CD4-positive, alpha-beta T cell treated with Interferon alpha-2 for 1 hour (primary cell): ENCODE measurements at regions not wholly inside any gene's neighbourhood (a gene's known extent, or its start where the extent isn't known, plus 50 kb on each side); places are given as distances from the start of the nearest gene placed in this dataset.

Source experiments
- DNase-seq, 2 donors: peaks; one replicate each; pipeline ENCODE4 v3.0.0-alpha.2; 2020 to 2022

DNA sequence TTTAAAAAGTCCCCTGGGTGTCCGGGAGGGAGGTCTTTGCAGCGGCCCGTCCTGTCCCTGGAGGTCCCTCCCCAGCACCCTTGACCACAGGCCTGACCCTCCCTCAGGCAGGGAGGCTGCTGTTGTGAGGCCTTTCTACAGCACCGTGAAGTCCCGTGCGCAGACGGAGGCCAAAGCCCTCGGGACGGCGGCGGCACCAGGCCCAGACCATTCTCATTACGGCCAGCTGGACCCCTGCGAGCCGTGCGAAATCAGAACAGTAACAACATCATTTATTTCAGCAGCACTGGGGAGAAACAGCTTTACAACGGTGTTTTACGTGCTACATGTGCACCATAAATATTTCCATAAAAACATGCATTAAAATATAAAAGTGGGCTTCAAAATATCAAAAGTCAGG is 101.4 kb upstream of the ACTRT2 start:
- no peak for DNase-seq

- no peak for DNase-seq
Measured at GRCh38 chr1:2920421-2921015, 100.7 kb upstream of the ACTRT2 start.

- DNase-seq = peak in 1 of 2 donors; percentile 31
Measured at GRCh38 chr1:2921970-2922686, 99.1 kb upstream of the ACTRT2 start.

DNA sequence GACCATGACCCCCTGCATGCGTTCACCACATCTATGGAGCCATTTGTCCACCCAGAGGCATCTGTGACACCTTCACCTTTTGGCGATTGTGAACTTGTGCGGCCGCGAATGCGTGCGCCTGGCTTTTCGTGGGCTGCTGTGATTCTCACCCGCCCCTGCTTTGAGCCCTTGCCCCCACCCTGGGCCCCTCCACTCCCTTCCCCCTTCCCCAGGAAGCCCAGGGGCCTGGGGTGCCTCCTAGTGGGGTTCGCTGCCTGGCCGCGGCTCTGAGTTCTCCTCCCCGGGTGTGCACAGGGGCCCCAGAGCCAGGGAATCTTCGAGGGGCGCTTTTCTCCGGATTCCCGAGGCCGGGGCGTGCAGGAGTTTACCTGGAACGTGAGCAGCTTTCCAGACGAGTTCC is 97.9 kb upstream of the ACTRT2 start:
- no peak for DNase-seq

GRCh38 chr1:2925291-2925690 is 96.0 kb upstream of the ACTRT2 start:
- no peak for DNase-seq

GRCh38 chr1:2925918-2926317 is 95.3 kb upstream of the ACTRT2 start:
- DNase-seq = no peak

DNA sequence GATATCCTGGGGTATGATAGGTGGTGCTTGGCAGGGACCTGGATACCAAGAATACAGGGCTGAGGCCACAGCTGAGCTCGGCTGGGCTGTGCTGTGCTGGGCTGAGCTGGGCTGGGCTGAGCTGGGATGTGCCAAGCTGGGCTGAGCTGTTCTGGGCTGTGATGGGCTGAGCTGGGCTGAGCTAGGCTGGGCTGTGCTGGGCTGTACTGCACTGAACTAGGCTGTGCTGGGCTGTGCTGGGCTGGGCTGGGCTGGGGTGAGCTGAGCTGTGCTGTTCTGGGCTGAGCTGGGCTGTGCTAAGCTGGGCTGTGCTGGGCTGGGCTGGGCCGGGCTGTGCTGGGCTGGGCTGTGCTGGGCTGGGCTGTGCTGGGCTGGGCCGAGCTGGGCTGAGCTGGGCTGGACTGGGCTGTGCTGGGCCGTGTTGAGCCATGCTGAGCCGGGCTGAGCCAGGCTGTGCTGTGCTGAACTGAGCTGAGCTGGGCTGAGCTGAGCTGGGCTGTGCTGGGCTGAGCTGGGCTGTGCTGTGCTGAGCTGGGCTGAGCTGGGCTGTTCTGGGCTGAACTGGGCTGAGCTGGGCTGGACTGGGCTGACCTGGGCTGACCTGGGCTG is 94.7 kb upstream of the ACTRT2 start:
- DNase-seq = no peak

- DNase-seq = no peak
Measured at GRCh38 chr1:2927393-2928360, 93.6 kb upstream of the ACTRT2 start.

GRCh38 chr1:2928366-2929325 is 92.6 kb upstream of the ACTRT2 start:
- no peak for DNase-seq

DNA sequence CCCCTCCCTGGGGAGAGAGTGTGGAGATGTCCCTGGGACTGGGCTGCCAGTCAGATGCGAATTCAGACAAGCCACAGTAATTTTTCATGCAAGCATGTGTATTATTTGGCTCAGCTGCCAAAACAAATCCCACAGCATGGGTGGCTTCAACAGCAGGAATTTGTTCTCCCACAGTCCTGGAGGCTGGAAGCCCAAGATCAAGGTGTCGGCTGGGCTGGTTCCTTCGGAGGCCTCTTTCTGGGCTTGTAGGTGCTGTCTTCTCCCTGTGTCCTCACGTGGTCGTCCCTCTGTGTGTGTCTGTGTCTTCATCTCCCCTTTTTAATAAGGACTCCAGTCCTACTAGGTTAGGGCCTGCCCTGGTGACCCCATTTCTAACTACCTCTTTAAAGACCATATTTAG is 91.9 kb upstream of the ACTRT2 start:
- DNase-seq = no peak

GRCh38 chr1:2930016-2930815 is 91.1 kb upstream of the ACTRT2 start:
- DNase-seq = no peak

DNA sequence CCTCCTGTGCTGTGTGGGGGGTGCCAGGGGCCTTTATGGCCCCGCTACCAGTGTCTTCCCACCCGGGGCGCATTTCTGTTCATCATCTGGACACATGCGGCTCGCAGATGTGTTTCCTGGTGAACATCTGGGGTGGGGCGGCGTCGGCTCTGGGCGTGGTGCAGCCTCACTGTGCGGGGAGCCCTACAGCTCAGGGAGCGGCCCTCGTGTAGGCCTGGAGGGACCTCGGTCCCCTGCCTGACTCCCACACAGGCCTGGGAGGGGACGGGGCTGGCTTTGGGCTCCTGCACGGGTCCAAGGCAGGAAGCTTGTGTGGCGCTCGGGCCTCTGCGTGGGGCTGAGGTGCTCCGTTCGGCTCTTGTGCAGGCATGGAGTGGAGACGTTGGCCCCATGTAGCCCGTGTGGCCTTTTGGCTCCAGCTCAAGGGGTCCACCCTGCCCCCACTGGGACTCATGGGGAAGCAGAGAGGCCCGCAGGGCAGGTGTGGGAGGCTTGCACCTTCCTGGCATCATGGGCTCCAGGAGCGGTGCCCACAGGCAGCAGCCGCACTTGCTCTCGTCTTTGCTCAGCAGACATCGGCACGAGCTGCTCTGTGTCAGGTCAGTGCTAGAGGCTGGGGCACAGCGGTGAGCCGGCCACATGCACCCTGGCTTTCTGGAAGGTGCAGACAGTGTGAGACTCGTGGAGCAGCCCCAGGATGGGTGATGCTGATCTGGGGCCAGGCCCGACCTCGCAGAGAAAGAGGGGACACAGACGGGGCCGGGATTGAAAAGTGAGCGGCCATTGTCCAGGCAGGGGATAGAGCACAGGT is 90.1 kb upstream of the ACTRT2 start:
- DNase-seq = no peak

- DNase-seq = no peak
Measured at GRCh38 chr1:2931724-2932401, 89.4 kb upstream of the ACTRT2 start.

GRCh38 chr1:2932671-2933350 is 88.5 kb upstream of the ACTRT2 start:
- no peak for DNase-seq

GRCh38 chr1:2933431-2934155 is 87.7 kb upstream of the ACTRT2 start:
- no peak for DNase-seq

- DNase-seq = no peak
Measured at GRCh38 chr1:2934156-2934540, 87.1 kb upstream of the ACTRT2 start.

- no peak for DNase-seq
Measured at GRCh38 chr1:2934642-2935081, 86.6 kb upstream of the ACTRT2 start.

DNA sequence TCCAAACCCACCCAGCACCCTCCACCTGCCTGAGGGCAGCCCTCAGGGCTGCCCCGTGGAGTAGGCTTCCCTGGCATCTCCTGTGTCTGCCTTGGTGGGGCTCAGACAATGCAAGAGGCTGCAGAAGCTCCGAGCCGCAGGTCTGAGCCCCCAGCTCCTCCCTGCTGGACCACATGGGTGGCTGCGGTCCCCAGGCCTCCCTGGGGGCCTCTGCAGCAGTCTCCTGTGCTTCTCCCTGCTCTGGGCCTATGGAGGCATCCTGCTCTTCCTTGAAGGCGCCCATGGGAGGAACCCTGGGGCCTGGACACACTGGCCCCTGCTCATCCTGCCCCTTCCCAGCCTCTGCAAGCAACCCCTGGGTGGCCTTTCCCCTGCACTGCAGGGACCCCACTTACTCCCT is 86.1 kb upstream of the ACTRT2 start:
- no peak for DNase-seq
